ENCODE measurements at regions not wholly inside any gene's neighbourhood (a gene's known extent, or its start where the extent isn't known, plus 50 kb on each side); places are given as distances from the start of the nearest gene placed in this dataset.

GRCh38 chr1:83083589-83084224 lies 915.2 kb downstream of the TTLL7 start:
- no peak overlapping the region for H3K4me2 ChIP-seq (ENCODE audit: low read depth, low read length)
- H3K36me3 ChIP-seq (ENCODE audit: control insufficient read depth, insufficient read depth, low read length): no peaks in the 10 kb centered on the region
- H3K14ac ChIP-seq (replicated peaks; ENCODE audit: low read depth, low read length): no peak overlapping the region
- DNase-seq: no peak
- no peak overlapping the region for H3K18ac ChIP-seq (ENCODE audit: low read depth, low read length)
- H3K27ac ChIP-seq (ENCODE audit: insufficient read depth, low read length): no peak overlapping the region
- no peak overlapping the region for H2AK9ac ChIP-seq (replicated peaks; ENCODE audit: low read depth, low read length, poor library complexity)
- no peaks in the 10 kb centered on the region for H3K9me1 ChIP-seq (ENCODE audit: insufficient read depth, low read length)
- no peak overlapping the region for H3K56ac ChIP-seq (ENCODE audit: extremely low read depth, insufficient read depth, low read length)
- no peak overlapping the region for H2BK15ac ChIP-seq (ENCODE audit: low read depth, low read length)
- no peak for ATAC-seq (ENCODE audit: low read depth)
- no peaks in the 10 kb centered on the region for H3K27me3 ChIP-seq (ENCODE audit: control insufficient read depth, insufficient read depth, low read length)
- dilution Hi-C loops (cut with HindIII; ENCODE audit: low sequenced_read_pairs, unreplicated experiment) (no loop called here), in situ Hi-C loops (cut with MboI; ENCODE audit: low sequenced_read_pairs) (no loop called here), intact Hi-C loops (cut with micrococcal nuclease) (no loop called here)
- no peak overlapping the region for H2AK5ac ChIP-seq (ENCODE audit: low read depth, low read length)
- no peak overlapping the region for H3K4me3 ChIP-seq (ENCODE audit: insufficient read depth, low read depth, low read length)
- no peaks in the 10 kb centered on the region for H4K20me1 ChIP-seq (ENCODE audit: insufficient read depth, low read length)
- H3K4ac ChIP-seq (ENCODE audit: low read depth, low read length): no peak overlapping the region
- no peak overlapping the region for H4K8ac ChIP-seq (ENCODE audit: low read depth in 2 of 2, low read length in 2 of 2)
- WGBS, 2 experiments (ENCODE audit: extremely low coverage in 2 of 2, insufficient read length in 1 of 2): no CpG with 5 or more reads among the region's 2 CpGs
- ChIA-PET CTCF (no interaction called here), POLR2A (ENCODE audit: unreplicated experiment) (no interaction called here)
- H3K9ac ChIP-seq (ENCODE audit: low read depth, low read length): no peak overlapping the region
- H2BK20ac ChIP-seq (ENCODE audit: low read depth, low read length): no peak overlapping the region
- H2BK120ac ChIP-seq (ENCODE audit: low read depth, low read length): no peak overlapping the region
- no peak for TF ChIP-seq MAZ (IDR thresholded peaks at IDR 0.05; ENCODE audit: borderline replicate concordance, low read depth, low read length)
- no peak for TF ChIP-seq SMC3 (IDR thresholded peaks at IDR 0.05; ENCODE audit: low read depth, low read length)
- no peak for TF ChIP-seq RFX5 (IDR thresholded peaks at IDR 0.05; ENCODE audit: low read depth, low read length)
- TF ChIP-seq MXI1 (IDR thresholded peaks at IDR 0.05; ENCODE audit: borderline replicate concordance, low read depth, low read length): no peak
- TF ChIP-seq, protein P1, sequence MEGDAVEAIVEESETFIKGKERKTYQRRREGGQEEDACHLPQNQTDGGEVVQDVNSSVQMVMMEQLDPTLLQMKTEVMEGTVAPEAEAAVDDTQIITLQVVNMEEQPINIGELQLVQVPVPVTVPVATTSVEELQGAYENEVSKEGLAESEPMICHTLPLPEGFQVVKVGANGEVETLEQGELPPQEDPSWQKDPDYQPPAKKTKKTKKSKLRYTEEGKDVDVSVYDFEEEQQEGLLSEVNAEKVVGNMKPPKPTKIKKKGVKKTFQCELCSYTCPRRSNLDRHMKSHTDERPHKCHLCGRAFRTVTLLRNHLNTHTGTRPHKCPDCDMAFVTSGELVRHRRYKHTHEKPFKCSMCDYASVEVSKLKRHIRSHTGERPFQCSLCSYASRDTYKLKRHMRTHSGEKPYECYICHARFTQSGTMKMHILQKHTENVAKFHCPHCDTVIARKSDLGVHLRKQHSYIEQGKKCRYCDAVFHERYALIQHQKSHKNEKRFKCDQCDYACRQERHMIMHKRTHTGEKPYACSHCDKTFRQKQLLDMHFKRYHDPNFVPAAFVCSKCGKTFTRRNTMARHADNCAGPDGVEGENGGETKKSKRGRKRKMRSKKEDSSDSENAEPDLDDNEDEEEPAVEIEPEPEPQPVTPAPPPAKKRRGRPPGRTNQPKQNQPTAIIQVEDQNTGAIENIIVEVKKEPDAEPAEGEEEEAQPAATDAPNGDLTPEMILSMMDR (conservative IDR thresholded peaks at IDR 0.05; ENCODE audit: low read depth, low read length): no peak
- TF ChIP-seq RCOR1 (IDR thresholded peaks at IDR 0.05; ENCODE audit: insufficient replicate concordance, low read length): no peak
- TF ChIP-seq MAFK (IDR thresholded peaks at IDR 0.05; ENCODE audit: low read depth, low read length): no peak
- TF ChIP-seq BHLHE40 (IDR thresholded peaks at IDR 0.05; ENCODE audit: low read depth, low read length): no peak
- no peak for TF ChIP-seq POLR2A (IDR thresholded peaks at IDR 0.05; ENCODE audit: low read depth, low read length)
- no peak for TF ChIP-seq FOS (IDR thresholded peaks at IDR 0.05; ENCODE audit: low read depth, low read length)
- no peak for TF ChIP-seq NFE2L2 (IDR thresholded peaks at IDR 0.05; ENCODE audit: low read depth, low read length)
- no peak for TF ChIP-seq CHD1 (IDR thresholded peaks at IDR 0.05; ENCODE audit: low read depth, low read length)
- TF ChIP-seq, protein P2, sequence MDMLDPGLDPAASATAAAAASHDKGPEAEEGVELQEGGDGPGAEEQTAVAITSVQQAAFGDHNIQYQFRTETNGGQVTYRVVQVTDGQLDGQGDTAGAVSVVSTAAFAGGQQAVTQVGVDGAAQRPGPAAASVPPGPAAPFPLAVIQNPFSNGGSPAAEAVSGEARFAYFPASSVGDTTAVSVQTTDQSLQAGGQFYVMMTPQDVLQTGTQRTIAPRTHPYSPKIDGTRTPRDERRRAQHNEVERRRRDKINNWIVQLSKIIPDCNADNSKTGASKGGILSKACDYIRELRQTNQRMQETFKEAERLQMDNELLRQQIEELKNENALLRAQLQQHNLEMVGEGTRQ (IDR thresholded peaks at IDR 0.05; ENCODE audit: low read depth, low read length): no peak
- no peak for TF ChIP-seq RAD21 (IDR thresholded peaks at IDR 0.05; ENCODE audit: low read length)
- no TSS peak for BruUV-seq (replicated peaks)
- H4K5ac ChIP-seq (ENCODE audit: low read depth, low read length): no peak overlapping the region
- no peak overlapping the region for H2BK5ac ChIP-seq (ENCODE audit: low read depth, low read length, poor library complexity, severe bottlenecking)
- H4K91ac ChIP-seq (ENCODE audit: insufficient read depth, low read depth, low read length): no peak overlapping the region
- no peak overlapping the region for H3K23ac ChIP-seq (ENCODE audit: low read depth, low read length)
- H2AFZ ChIP-seq (replicated peaks; ENCODE audit: low read length, poor library complexity): no peak overlapping the region
- no peaks in the 10 kb centered on the region for H3K4me1 ChIP-seq (ENCODE audit: control insufficient read depth, insufficient read depth, low read length)
- H3K9me3 ChIP-seq (ENCODE audit: control insufficient read depth, insufficient read depth, low read length): no peaks in the 10 kb centered on the region; the same call in 1 of the 2 replicates
- no peaks in the 10 kb centered on the region for H3K79me1 ChIP-seq (ENCODE audit: low read depth in 1 of 2, low read length in 2 of 2)
